Body of pancreas (tissue), 4 donors: ENCODE measurements at regions not wholly inside any gene's neighbourhood (a gene's known extent, or its start where the extent isn't known, plus 50 kb on each side); places are given as distances from the start of the nearest gene placed in this dataset.

Source experiments
- POLR2A ChIP-seq, 3 donors: fragments of 450-650 bp; IDR thresholded peaks; one replicate each; pipeline ENCODE4 v1.6.1; 2016; ENCODE audit warnings: antibody characterized with exemption in 3 of 3, mild to moderate bottlenecking in 2 of 3
- TF ChIP-seq, protein P1 (sequence below), 7 experiments: fragments of 450-650 bp in 4 of 7; fragments of 200-600 bp in 3 of 7; sonication (generic) in 3 of 7; IDR thresholded peaks; one replicate each; pipeline ENCODE4 v1.5.1; 2016 to 2019; ENCODE audit warnings: antibody characterized with exemption in 7 of 7

DNA sequence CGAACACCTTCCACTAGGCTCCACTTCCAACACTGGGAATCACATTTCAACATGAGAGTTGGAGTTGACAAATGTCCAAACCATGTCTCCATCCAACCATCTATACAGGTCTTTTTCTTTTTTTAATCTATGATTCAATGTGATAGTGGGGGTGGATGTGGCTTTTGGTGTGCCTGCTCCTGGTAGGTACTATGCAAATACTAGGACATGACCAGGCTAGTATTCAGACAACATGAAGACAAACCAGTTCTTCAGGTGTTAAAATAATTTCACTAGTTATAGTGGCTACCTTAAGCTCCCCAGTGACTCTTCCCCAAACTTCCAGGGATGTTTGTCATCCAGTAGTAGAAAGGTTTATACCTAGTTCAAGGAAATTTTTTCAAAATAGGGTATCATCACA is 387.5 kb downstream of the CDH2 start:
- TF ChIP-seq, protein P1, sequence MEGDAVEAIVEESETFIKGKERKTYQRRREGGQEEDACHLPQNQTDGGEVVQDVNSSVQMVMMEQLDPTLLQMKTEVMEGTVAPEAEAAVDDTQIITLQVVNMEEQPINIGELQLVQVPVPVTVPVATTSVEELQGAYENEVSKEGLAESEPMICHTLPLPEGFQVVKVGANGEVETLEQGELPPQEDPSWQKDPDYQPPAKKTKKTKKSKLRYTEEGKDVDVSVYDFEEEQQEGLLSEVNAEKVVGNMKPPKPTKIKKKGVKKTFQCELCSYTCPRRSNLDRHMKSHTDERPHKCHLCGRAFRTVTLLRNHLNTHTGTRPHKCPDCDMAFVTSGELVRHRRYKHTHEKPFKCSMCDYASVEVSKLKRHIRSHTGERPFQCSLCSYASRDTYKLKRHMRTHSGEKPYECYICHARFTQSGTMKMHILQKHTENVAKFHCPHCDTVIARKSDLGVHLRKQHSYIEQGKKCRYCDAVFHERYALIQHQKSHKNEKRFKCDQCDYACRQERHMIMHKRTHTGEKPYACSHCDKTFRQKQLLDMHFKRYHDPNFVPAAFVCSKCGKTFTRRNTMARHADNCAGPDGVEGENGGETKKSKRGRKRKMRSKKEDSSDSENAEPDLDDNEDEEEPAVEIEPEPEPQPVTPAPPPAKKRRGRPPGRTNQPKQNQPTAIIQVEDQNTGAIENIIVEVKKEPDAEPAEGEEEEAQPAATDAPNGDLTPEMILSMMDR (IDR thresholded peaks at IDR 0.05), result no peak
- no peak for TF ChIP-seq POLR2A (IDR thresholded peaks at IDR 0.05)
